HEK293T (cell line): ENCODE measurements at regions not wholly inside any gene's neighbourhood (a gene's known extent, or its start where the extent isn't known, plus 50 kb on each side); places are given as distances from the start of the nearest gene placed in this dataset.

ENCODE experiments used
- CTCF ChIA-PET: fragments of 350-600 bp; formaldehyde crosslinking; extraction: SDS; loops from one replicate; lab custom pipeline; 2021; ENCODE audit warnings: antibody characterized with exemption, inconsistent platforms; lab: Yijun Ruan, JAX
- POLR2A ChIA-PET: fragments of 350-600 bp; formaldehyde crosslinking; extraction: SDS; loops from one replicate; lab custom pipeline; 2020; ENCODE audit warnings: antibody characterized with exemption, inconsistent platforms; lab: Yijun Ruan, JAX
- DNase-seq: peaks from one replicate; pipeline ENCODE4 v3.0.0; 2012; ENCODE audit warnings: mixed read lengths; ENCODE audit errors: extremely low spot score
- ARNT ChIP-seq: fragments of 450-650 bp; IDR thresholded peaks from 2 replicates; pipeline ENCODE4 v1.6.1; 2017; ENCODE audit warnings: mild to moderate bottlenecking
- BHLHE40 ChIP-seq: fragments of 450-650 bp; IDR thresholded peaks from 2 replicates; pipeline ENCODE4 v1.6.1; 2016; ENCODE audit warnings: mild to moderate bottlenecking, moderate library complexity, borderline replicate concordance
- CTBP1 ChIP-seq: fragments of 450-650 bp; IDR thresholded peaks from 2 replicates; pipeline ENCODE4 v1.6.1; 2016; ENCODE audit warnings: borderline replicate concordance
- ELF4 ChIP-seq: fragments of 450-650 bp; IDR thresholded peaks from 2 replicates; pipeline ENCODE4 v1.6.1; 2017; ENCODE audit warnings: antibody characterized with exemption
- FOXA1 ChIP-seq: fragments of 450-650 bp; IDR thresholded peaks from 2 replicates; pipeline ENCODE4 v1.6.1; 2016; ENCODE audit warnings: mild to moderate bottlenecking
- FOXK2 ChIP-seq: fragments of 450-650 bp; IDR thresholded peaks from 2 replicates; pipeline ENCODE4 v1.6.1; 2016; ENCODE audit warnings: mild to moderate bottlenecking
- FOXM1 ChIP-seq: fragments of 450-650 bp; IDR thresholded peaks from 2 replicates; pipeline ENCODE4 v1.6.1; 2017; ENCODE audit warnings: mild to moderate bottlenecking, borderline replicate concordance
- HDGF ChIP-seq: fragments of 450-650 bp; IDR thresholded peaks from 2 replicates; pipeline ENCODE4 v1.6.1; 2017; ENCODE audit warnings: antibody characterized with exemption, borderline replicate concordance
- L3MBTL2 ChIP-seq: fragments of 450-650 bp; conservative IDR thresholded peaks from 2 replicates; pipeline ENCODE4 v1.6.1; 2016; ENCODE audit warnings: mild to moderate bottlenecking
- LEF1 ChIP-seq: fragments of 450-650 bp; IDR thresholded peaks from 2 replicates; pipeline ENCODE4 v1.6.1; 2017; ENCODE audit warnings: mild to moderate bottlenecking, borderline replicate concordance
- NFRKB ChIP-seq: fragments of 450-650 bp; IDR thresholded peaks from 2 replicates; pipeline ENCODE4 v1.6.1; 2016; ENCODE audit warnings: mild to moderate bottlenecking, moderate library complexity
- SP1 ChIP-seq: fragments of 450-650 bp; IDR thresholded peaks from 2 replicates; pipeline ENCODE4 v1.6.1; 2017
- SUZ12 ChIP-seq: fragments of 450-650 bp; IDR thresholded peaks from 2 replicates; pipeline ENCODE4 v1.6.1; 2016; ENCODE audit warnings: mild to moderate bottlenecking
- TARDBP ChIP-seq: fragments of 450-650 bp; IDR thresholded peaks from 2 replicates; pipeline ENCODE4 v1.6.1; 2016
- ZNF384 ChIP-seq: fragments of 450-650 bp; IDR thresholded peaks from 2 replicates; pipeline ENCODE4 v1.6.1; 2016
- TF ChIP-seq, protein P1 (sequence below): fragments of 450-650 bp; IDR thresholded peaks from 2 replicates; pipeline ENCODE4 v1.6.1; 2016

DNA sequence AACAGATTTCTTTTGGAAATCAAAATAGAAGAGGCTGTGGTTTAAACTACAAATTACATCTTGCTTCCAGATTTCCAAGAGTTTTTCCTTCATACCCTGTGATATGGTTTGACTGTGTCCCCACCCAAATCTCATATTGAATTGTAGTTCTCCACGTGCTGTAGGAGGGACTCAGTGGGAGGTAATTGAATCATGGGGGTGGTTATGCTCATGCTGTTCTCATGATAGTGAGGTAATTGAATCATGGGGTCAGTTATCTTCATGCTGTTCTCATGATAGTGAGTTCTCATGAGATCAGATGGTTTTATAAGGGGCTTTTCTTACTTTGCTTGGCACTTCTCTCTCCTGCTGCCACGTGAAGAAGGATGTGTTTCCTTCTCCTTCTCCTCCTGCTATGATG, 687.0 kb upstream of the ZNF608 start:
- TF ChIP-seq SP1, result no peak
- TF ChIP-seq SUZ12, result no peak
- no peak for TF ChIP-seq BHLHE40
- TF ChIP-seq LEF1, result no peak
- TF ChIP-seq ELF4, result no peak
- TF ChIP-seq, protein P1, sequence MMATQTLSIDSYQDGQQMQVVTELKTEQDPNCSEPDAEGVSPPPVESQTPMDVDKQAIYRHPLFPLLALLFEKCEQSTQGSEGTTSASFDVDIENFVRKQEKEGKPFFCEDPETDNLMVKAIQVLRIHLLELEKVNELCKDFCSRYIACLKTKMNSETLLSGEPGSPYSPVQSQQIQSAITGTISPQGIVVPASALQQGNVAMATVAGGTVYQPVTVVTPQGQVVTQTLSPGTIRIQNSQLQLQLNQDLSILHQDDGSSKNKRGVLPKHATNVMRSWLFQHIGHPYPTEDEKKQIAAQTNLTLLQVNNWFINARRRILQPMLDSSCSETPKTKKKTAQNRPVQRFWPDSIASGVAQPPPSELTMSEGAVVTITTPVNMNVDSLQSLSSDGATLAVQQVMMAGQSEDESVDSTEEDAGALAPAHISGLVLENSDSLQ, result no peak
- TF ChIP-seq L3MBTL2, result no peak
- no peak for TF ChIP-seq NFRKB
- TF ChIP-seq ZNF384, result no peak
- TF ChIP-seq ARNT, result no peak
- TF ChIP-seq FOXA1, result no peak
- no peak for TF ChIP-seq FOXK2
- no peak for TF ChIP-seq FOXM1
- CTCF ChIA-PET, result no interaction called here
- POLR2A ChIA-PET, result no interaction called here
- DNase-seq, result no peak

DNA sequence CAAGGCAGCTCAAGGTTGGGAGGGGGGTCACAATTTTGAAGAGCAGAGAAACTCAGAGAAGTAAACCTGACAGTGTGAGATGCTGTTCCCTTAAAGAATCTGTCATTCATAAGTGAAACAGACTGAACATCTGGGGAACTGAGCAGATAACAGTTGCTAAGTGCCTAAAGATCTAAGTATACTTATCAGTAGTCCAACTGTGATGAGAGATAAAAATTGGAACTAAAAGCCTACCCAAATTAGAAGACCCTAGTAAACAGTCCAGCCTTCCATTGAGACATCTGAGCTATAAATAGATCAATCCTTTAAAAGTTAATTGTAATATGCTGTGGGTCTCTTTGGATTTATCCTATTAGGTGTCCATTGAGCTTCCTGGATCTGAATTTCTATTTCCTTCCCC, 692.8 kb upstream of the ZNF608 start:
- ChIA-PET CTCF (no interaction called here), POLR2A (no interaction called here)
- TF ChIP-seq HDGF, result no peak
- TF ChIP-seq, protein P1, result no peak
- no peak for TF ChIP-seq CTBP1
- TF ChIP-seq FOXA1, result no peak
- no peak for TF ChIP-seq SP1
- DNase-seq, result no peak

DNA sequence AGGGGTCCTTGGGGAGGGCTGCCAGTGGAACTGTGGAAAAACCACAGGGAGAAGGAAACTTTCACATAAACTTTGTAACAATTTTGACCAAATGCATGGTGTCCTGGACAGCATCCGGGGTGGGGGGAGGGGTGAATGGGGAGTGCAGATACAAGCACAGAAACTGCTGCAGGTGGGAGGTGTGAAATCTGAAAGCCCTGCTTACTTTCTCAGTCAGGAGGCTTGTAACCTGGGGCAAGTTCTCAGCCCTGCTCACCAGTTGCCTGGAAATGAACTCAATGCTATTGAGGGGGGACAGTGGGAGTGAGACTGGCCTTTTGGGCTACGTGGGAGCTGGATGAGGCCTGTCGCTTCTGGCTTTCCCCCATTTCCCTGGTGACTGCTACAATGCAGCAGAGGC, 694.5 kb upstream of the ZNF608 start:
- no peak for TF ChIP-seq LEF1
- TF ChIP-seq L3MBTL2, result no peak
- no peak for TF ChIP-seq NFRKB
- TF ChIP-seq TARDBP, result no peak
- TF ChIP-seq BHLHE40, result no peak
- no peak for TF ChIP-seq FOXK2
- no peak for TF ChIP-seq ARNT
- TF ChIP-seq, protein P1, result no peak
- no peak for TF ChIP-seq ZNF384
- TF ChIP-seq ELF4, result no peak
- POLR2A ChIA-PET, result no interaction called here
- DNase-seq, result no peak
- CTCF ChIA-PET, result no interaction called here

DNA sequence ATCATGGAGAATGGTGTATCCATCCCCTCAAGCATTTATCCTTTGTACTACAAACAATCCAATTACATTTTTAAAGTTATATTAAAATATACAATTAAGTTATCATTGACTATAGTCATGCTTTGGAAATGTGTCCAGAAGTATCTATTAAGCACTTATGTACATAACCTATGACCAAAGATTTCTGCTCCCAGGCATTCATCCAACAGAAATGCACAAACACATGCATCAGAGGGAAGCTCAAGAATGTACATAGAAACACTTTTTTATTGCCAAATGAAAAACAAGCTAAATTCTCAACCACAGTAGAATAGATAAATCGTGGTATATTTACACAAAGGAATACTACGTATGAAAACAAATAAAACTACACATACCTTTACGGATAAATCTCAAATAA, 700.5 kb upstream of the ZNF608 start:
- TF ChIP-seq SUZ12 (no peak), LEF1 (no peak), HDGF (no peak), FOXK2 (no peak), ZNF384 (no peak)
- DNase-seq, result no peak
- ChIA-PET POLR2A (interaction anchor here (0.5 to 0.6 kb wide), 2 partner anchors 43 to 699 kb away, joined by 3 read pairs; no protein-coding TSS in a partner anchor), CTCF (no interaction called here)

DNA sequence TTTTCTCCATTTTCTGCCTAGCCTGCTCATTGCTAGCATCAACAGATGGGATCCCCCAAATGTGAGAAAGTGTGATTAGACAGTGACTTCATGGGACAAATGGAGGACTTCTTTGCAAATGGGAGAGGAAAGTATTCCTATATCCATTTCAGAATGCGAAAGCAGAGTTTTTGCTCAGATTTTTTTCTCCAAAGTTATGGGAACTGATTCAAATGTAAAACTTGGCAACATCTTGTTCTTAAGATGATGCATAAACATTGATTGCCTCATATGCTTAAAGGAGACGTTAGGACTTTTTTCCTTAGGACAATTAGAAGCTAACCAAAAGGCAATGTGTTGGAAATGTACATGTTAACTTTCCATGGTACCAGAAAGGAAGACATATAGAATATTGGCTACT, 704.3 kb upstream of the ZNF608 start:
- TF ChIP-seq NFRKB (no peak), TARDBP (no peak), FOXK2 (no peak), ZNF384 (no peak), L3MBTL2 (no peak), LEF1 (no peak), SP1 (no peak), BHLHE40 (no peak), FOXA1 (no peak)
- TF ChIP-seq, protein P1, result no peak
- no peak for DNase-seq
- CTCF ChIA-PET, result no interaction called here
- POLR2A ChIA-PET, result no interaction called here

DNA sequence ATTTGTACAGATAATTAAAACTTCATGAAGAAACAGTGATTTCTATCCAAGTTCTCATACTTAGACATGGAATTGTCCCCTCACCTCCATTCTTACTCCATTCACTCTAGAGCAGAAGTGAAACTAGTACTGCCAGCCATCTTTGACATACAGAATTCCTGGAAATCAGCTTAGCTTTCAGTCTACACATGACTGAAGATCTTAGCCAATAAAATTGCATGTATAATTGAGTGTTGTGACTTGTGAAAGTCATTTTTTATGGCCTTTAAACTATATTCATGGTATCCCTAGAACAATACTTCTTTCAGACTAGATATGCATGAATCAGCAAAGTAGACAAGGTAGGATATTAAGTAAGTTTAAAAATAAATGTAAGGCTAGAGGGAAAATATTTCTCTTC, 705.2 kb upstream of the ZNF608 start:
- no peak for TF ChIP-seq ELF4
- no peak for TF ChIP-seq NFRKB
- no peak for TF ChIP-seq BHLHE40
- no peak for TF ChIP-seq ARNT
- no peak for TF ChIP-seq FOXA1
- no peak for TF ChIP-seq TARDBP
- no peak for TF ChIP-seq FOXM1
- TF ChIP-seq, protein P1, result no peak
- TF ChIP-seq SUZ12, result no peak
- TF ChIP-seq FOXK2, result no peak
- no peak for TF ChIP-seq SP1
- no peak for TF ChIP-seq HDGF
- no peak for TF ChIP-seq ZNF384
- TF ChIP-seq CTBP1, result no peak
- no peak for TF ChIP-seq LEF1
- no peak for TF ChIP-seq L3MBTL2
- no peak for DNase-seq
- CTCF ChIA-PET, result no interaction called here
- POLR2A ChIA-PET, result no interaction called here
